ENCODE measurements at regions not wholly inside any gene's neighbourhood (a gene's known extent, or its start where the extent isn't known, plus 50 kb on each side); places are given as distances from the start of the nearest gene placed in this dataset.

DNA sequence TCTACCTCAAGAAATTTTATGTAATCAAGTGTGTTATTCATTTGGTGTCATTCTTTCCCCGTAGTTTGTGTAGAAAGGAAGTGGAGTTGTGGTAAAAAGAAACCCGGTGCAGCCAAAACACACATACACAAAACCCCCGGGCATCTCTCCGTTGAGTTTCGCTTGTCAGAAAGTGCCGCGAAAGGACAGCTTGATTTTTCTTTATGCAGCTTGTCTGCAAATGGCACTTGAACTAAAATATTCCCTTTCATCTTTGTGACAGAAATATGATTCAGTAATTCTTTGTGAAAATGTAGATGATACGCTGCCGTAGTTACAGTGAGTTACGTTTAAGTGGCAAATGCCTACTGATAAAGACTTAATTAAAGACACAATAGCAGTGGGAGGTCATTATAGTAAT is 268.8 kb upstream of the SPRED2 start:
- Histone ChIP-seq H3K4me1 (ENCODE audit: control insufficient read depth, insufficient read depth, low read length) (no peaks in the 10 kb centered on the region), H3K4me3 (ENCODE audit: low read depth in 2 of 2, low read length in 2 of 2) (no peak overlapping the region), H3K36me3 (ENCODE audit: control insufficient read depth, insufficient read depth, low read length) (no peaks in the 10 kb centered on the region), H3K9me3 (ENCODE audit: control insufficient read depth, insufficient read depth, low read depth, low read length) (no peaks in the 10 kb centered on the region), H3K27me3 (ENCODE audit: control insufficient read depth, insufficient read depth, low read length) (peaks cover 12% of the 10 kb centered on the region), H3K27ac (ENCODE audit: low read length) (no peak overlapping the region)
- no peak for ATAC-seq
- BruUV-seq (replicated peaks), result no TSS peak
- CTCF ChIA-PET, result no interaction called here
- intact Hi-C loops (cut with micrococcal nuclease; ENCODE audit: unreplicated experiment) (no loop called here), in situ Hi-C loops (cut with HindIII; ENCODE audit: low pct_unique_long_range_greater_than_20kb, low sequenced_read_pairs) (no loop called here)
- POLR2A ChIA-PET, result no interaction called here
- TF ChIP-seq, protein P1, sequence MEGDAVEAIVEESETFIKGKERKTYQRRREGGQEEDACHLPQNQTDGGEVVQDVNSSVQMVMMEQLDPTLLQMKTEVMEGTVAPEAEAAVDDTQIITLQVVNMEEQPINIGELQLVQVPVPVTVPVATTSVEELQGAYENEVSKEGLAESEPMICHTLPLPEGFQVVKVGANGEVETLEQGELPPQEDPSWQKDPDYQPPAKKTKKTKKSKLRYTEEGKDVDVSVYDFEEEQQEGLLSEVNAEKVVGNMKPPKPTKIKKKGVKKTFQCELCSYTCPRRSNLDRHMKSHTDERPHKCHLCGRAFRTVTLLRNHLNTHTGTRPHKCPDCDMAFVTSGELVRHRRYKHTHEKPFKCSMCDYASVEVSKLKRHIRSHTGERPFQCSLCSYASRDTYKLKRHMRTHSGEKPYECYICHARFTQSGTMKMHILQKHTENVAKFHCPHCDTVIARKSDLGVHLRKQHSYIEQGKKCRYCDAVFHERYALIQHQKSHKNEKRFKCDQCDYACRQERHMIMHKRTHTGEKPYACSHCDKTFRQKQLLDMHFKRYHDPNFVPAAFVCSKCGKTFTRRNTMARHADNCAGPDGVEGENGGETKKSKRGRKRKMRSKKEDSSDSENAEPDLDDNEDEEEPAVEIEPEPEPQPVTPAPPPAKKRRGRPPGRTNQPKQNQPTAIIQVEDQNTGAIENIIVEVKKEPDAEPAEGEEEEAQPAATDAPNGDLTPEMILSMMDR (IDR thresholded peaks at IDR 0.05), result no peak
- TF ChIP-seq POLR2AphosphoS5 (IDR thresholded peaks at IDR 0.05; ENCODE audit: low read depth, low read length) (no peak), SIN3A (IDR thresholded peaks at IDR 0.05; ENCODE audit: borderline replicate concordance, insufficient read depth, low read depth, low read length) (no peak)
- TF ChIP-seq, protein P2, sequence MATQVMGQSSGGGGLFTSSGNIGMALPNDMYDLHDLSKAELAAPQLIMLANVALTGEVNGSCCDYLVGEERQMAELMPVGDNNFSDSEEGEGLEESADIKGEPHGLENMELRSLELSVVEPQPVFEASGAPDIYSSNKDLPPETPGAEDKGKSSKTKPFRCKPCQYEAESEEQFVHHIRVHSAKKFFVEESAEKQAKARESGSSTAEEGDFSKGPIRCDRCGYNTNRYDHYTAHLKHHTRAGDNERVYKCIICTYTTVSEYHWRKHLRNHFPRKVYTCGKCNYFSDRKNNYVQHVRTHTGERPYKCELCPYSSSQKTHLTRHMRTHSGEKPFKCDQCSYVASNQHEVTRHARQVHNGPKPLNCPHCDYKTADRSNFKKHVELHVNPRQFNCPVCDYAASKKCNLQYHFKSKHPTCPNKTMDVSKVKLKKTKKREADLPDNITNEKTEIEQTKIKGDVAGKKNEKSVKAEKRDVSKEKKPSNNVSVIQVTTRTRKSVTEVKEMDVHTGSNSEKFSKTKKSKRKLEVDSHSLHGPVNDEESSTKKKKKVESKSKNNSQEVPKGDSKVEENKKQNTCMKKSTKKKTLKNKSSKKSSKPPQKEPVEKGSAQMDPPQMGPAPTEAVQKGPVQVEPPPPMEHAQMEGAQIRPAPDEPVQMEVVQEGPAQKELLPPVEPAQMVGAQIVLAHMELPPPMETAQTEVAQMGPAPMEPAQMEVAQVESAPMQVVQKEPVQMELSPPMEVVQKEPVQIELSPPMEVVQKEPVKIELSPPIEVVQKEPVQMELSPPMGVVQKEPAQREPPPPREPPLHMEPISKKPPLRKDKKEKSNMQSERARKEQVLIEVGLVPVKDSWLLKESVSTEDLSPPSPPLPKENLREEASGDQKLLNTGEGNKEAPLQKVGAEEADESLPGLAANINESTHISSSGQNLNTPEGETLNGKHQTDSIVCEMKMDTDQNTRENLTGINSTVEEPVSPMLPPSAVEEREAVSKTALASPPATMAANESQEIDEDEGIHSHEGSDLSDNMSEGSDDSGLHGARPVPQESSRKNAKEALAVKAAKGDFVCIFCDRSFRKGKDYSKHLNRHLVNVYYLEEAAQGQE (IDR thresholded peaks at IDR 0.05; ENCODE audit: insufficient read depth in 1 of 2, low read depth in 2 of 2, low read length in 1 of 2), result no peak
- no peak for DNase-seq (ENCODE audit: low read depth, low spot score)

DNA sequence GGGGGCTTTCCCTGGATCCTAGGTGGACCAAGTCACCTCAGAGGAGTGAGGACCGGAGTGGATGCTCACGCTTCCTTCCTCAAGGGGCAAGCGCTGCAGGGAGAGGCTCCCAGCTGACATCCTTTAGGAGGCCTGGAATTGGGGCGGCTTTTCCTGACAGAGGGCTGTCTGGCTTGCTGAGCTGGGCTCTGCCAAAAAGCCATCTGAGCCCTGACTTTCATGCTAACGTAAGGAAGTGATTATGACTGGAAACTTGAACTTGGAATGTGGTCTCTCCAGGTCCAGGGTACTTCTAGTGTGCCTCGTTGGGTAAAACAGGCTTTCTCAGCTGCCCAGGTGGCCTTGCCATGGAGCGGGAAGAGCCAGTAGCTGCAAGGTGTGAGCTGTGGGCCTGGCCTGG is 268.3 kb upstream of the SPRED2 start:
- no TSS peak for BruUV-seq (replicated peaks)
- no peaks in the 10 kb centered on the region for H3K4me1 ChIP-seq (ENCODE audit: control insufficient read depth, insufficient read depth, low read length)
- intact Hi-C loops (cut with micrococcal nuclease; ENCODE audit: unreplicated experiment), result no loop called here
- H3K9me3 ChIP-seq (ENCODE audit: control insufficient read depth, insufficient read depth, low read depth, low read length), result no peaks in the 10 kb centered on the region
- CTCF ChIA-PET, result no interaction called here
- in situ Hi-C loops (cut with HindIII; ENCODE audit: low pct_unique_long_range_greater_than_20kb, low sequenced_read_pairs), result no loop called here
- no peak for TF ChIP-seq POLR2AphosphoS5 (IDR thresholded peaks at IDR 0.05; ENCODE audit: low read depth, low read length)
- TF ChIP-seq, protein P2 (IDR thresholded peaks at IDR 0.05; ENCODE audit: insufficient read depth in 1 of 2, low read depth in 2 of 2, low read length in 1 of 2), result no peak
- TF ChIP-seq, protein P1 (IDR thresholded peaks at IDR 0.05), result no peak
- TF ChIP-seq TCF7L2 (IDR thresholded peaks at IDR 0.05; ENCODE audit: low read depth, low read length), result no peak
- TF ChIP-seq SIN3A (IDR thresholded peaks at IDR 0.05; ENCODE audit: borderline replicate concordance, insufficient read depth, low read depth, low read length), result no peak
- DNase-seq (ENCODE audit: low read depth, low spot score), result no peak
- no peak overlapping the region for H3K27ac ChIP-seq (ENCODE audit: low read length)
- no peaks in the 10 kb centered on the region for H3K36me3 ChIP-seq (ENCODE audit: control insufficient read depth, insufficient read depth, low read length)
- no peak for ATAC-seq
- peaks cover 12% of the 10 kb centered on the region for H3K27me3 ChIP-seq (ENCODE audit: control insufficient read depth, insufficient read depth, low read length)
- H3K4me3 ChIP-seq (ENCODE audit: low read depth in 2 of 2, low read length in 2 of 2), result no peak overlapping the region
- POLR2A ChIA-PET, result no interaction called here

Data from Panc1 (cell line).